ENCODE measurements at regions not wholly inside any gene's neighbourhood (a gene's known extent, or its start where the extent isn't known, plus 50 kb on each side); places are given as distances from the start of the nearest gene placed in this dataset.

- Histone ChIP-seq H3K27ac (ENCODE audit: low read depth in 1 of 2, low read length in 1 of 2) (no peak overlapping the region), H3K27me3 (ENCODE audit: control insufficient read depth in 2 of 2, insufficient read depth in 1 of 2, low read length in 1 of 2) (no peaks in the 10 kb centered on the region), H3K9me3 (ENCODE audit: control insufficient read depth in 2 of 2, insufficient read depth in 1 of 2, low read length in 1 of 2) (no peaks in the 10 kb centered on the region), H3K4me3 (ENCODE audit: low read length in 2 of 2) (no peak overlapping the region), H3K4me1 (ENCODE audit: control insufficient read depth in 2 of 2, insufficient read depth in 2 of 2, low read length in 2 of 2) (no peaks in the 10 kb centered on the region), H3K36me3 (ENCODE audit: control insufficient read depth in 2 of 2, insufficient read depth in 2 of 2, low read length in 1 of 2) (no peaks in the 10 kb centered on the region)
- 80% methylated on average over 5 of the region's 5 CpGs for WGBS
- no peak for DNase-seq (ENCODE audit: low read depth in 6 of 9, low spot score in 9 of 9)
These were observed 236.7 kb downstream of the B3GLCT start for GRCh38 chr13:31436478-31436877.

GRCh38 chr13:31437975-31438374 lies 238.2 kb downstream of the B3GLCT start:
- DNase-seq (ENCODE audit: low read depth in 6 of 9, low spot score in 9 of 9), result no peak
- 94% methylated on average over 3 of the region's 3 CpGs for WGBS

GRCh38 chr13:31440132-31440531 lies 240.4 kb downstream of the B3GLCT start:
- 93% methylated on average over 2 of the region's 2 CpGs for WGBS
- Histone ChIP-seq H3K27me3 (ENCODE audit: control insufficient read depth in 2 of 2, insufficient read depth in 1 of 2, low read length in 1 of 2) (no peaks in the 10 kb centered on the region), H3K4me3 (ENCODE audit: low read length in 2 of 2) (no peak overlapping the region), H3K9me3 (ENCODE audit: control insufficient read depth in 2 of 2, insufficient read depth in 1 of 2, low read length in 1 of 2) (no peaks in the 10 kb centered on the region), H3K27ac (ENCODE audit: low read depth in 1 of 2, low read length in 1 of 2) (no peak overlapping the region), H3K4me1 (ENCODE audit: control insufficient read depth in 2 of 2, insufficient read depth in 2 of 2, low read length in 2 of 2) (no peaks in the 10 kb centered on the region), H3K36me3 (ENCODE audit: control insufficient read depth in 2 of 2, insufficient read depth in 2 of 2, low read length in 1 of 2) (no peaks in the 10 kb centered on the region)
- DNase-seq (ENCODE audit: low read depth in 6 of 9, low spot score in 9 of 9), result no peak

More at GRCh38 chr13:31437975-31438374, 238.2 kb downstream of the B3GLCT start:
- no peak overlapping the region for H3K27ac ChIP-seq (ENCODE audit: low read depth in 1 of 2, low read length in 1 of 2)
- no peaks in the 10 kb centered on the region for H3K4me1 ChIP-seq (ENCODE audit: control insufficient read depth in 2 of 2, insufficient read depth in 2 of 2, low read length in 2 of 2)
- H3K4me3 ChIP-seq (ENCODE audit: low read length in 2 of 2), result no peak overlapping the region
- no peaks in the 10 kb centered on the region for H3K9me3 ChIP-seq (ENCODE audit: control insufficient read depth in 2 of 2, insufficient read depth in 1 of 2, low read length in 1 of 2)
- H3K27me3 ChIP-seq (ENCODE audit: control insufficient read depth in 2 of 2, insufficient read depth in 1 of 2, low read length in 1 of 2), result no peaks in the 10 kb centered on the region
- no peaks in the 10 kb centered on the region for H3K36me3 ChIP-seq (ENCODE audit: control insufficient read depth in 2 of 2, insufficient read depth in 2 of 2, low read length in 1 of 2)

- no peak for DNase-seq (ENCODE audit: low read depth in 6 of 9, low spot score in 9 of 9)
- H3K4me1 ChIP-seq (ENCODE audit: control insufficient read depth in 2 of 2, insufficient read depth in 2 of 2, low read length in 2 of 2), result no peaks in the 10 kb centered on the region
- H3K27me3 ChIP-seq (ENCODE audit: control insufficient read depth in 2 of 2, insufficient read depth in 1 of 2, low read length in 1 of 2), result no peaks in the 10 kb centered on the region
- H3K9me3 ChIP-seq (ENCODE audit: control insufficient read depth in 2 of 2, insufficient read depth in 1 of 2, low read length in 1 of 2), result no peaks in the 10 kb centered on the region
- no peaks in the 10 kb centered on the region for H3K36me3 ChIP-seq (ENCODE audit: control insufficient read depth in 2 of 2, insufficient read depth in 2 of 2, low read length in 1 of 2)
- 92% methylated on average over 9 of the region's 9 CpGs for WGBS
- no peak overlapping the region for H3K4me3 ChIP-seq (ENCODE audit: low read length in 2 of 2)
- H3K27ac ChIP-seq (ENCODE audit: low read depth in 1 of 2, low read length in 1 of 2), result no peak overlapping the region
These were observed 242.2 kb downstream of the B3GLCT start for GRCh38 chr13:31441800-31442510.

GRCh38 chr13:31442571-31442970 lies 242.8 kb downstream of the B3GLCT start:
- WGBS, result 26% methylated on average over 4 of the region's 4 CpGs
- H3K4me1 ChIP-seq (ENCODE audit: control insufficient read depth in 2 of 2, insufficient read depth in 2 of 2, low read length in 2 of 2), result no peaks in the 10 kb centered on the region

GRCh38 chr13:31444266-31444856 lies 244.6 kb downstream of the B3GLCT start:
- H3K4me1 ChIP-seq (ENCODE audit: control insufficient read depth in 2 of 2, insufficient read depth in 2 of 2, low read length in 2 of 2), result no peaks in the 10 kb centered on the region
- no peak overlapping the region for H3K27ac ChIP-seq (ENCODE audit: low read depth in 1 of 2, low read length in 1 of 2)
- no peak overlapping the region for H3K4me3 ChIP-seq (ENCODE audit: low read length in 2 of 2)
- 88% methylated on average over 3 of the region's 3 CpGs for WGBS
- H3K27me3 ChIP-seq (ENCODE audit: control insufficient read depth in 2 of 2, insufficient read depth in 1 of 2, low read length in 1 of 2), result no peaks in the 10 kb centered on the region
- DNase-seq (ENCODE audit: low read depth in 6 of 9, low spot score in 9 of 9), result no peak
- H3K36me3 ChIP-seq (ENCODE audit: control insufficient read depth in 2 of 2, insufficient read depth in 2 of 2, low read length in 1 of 2), result no peaks in the 10 kb centered on the region
- H3K9me3 ChIP-seq (ENCODE audit: control insufficient read depth in 2 of 2, insufficient read depth in 1 of 2, low read length in 1 of 2), result no peaks in the 10 kb centered on the region

More at GRCh38 chr13:31442571-31442970, 242.8 kb downstream of the B3GLCT start:
- Histone ChIP-seq H3K9me3 (ENCODE audit: control insufficient read depth in 2 of 2, insufficient read depth in 1 of 2, low read length in 1 of 2) (no peaks in the 10 kb centered on the region), H3K27ac (ENCODE audit: low read depth in 1 of 2, low read length in 1 of 2) (no peak overlapping the region), H3K4me3 (ENCODE audit: low read length in 2 of 2) (no peak overlapping the region), H3K27me3 (ENCODE audit: control insufficient read depth in 2 of 2, insufficient read depth in 1 of 2, low read length in 1 of 2) (no peaks in the 10 kb centered on the region), H3K36me3 (ENCODE audit: control insufficient read depth in 2 of 2, insufficient read depth in 2 of 2, low read length in 1 of 2) (no peaks in the 10 kb centered on the region)
- no peak for DNase-seq (ENCODE audit: low read depth in 6 of 9, low spot score in 9 of 9)

GRCh38 chr13:31452525-31452924 lies 252.8 kb downstream of the B3GLCT start:
- Histone ChIP-seq H3K27ac (ENCODE audit: low read depth in 1 of 2, low read length in 1 of 2) (no peak overlapping the region), H3K4me3 (ENCODE audit: low read length in 2 of 2) (no peak overlapping the region), H3K9me3 (ENCODE audit: control insufficient read depth in 2 of 2, insufficient read depth in 1 of 2, low read length in 1 of 2) (no peaks in the 10 kb centered on the region), H3K4me1 (ENCODE audit: control insufficient read depth in 2 of 2, insufficient read depth in 2 of 2, low read length in 2 of 2) (no peaks in the 10 kb centered on the region), H3K36me3 (ENCODE audit: control insufficient read depth in 2 of 2, insufficient read depth in 2 of 2, low read length in 1 of 2) (no peaks in the 10 kb centered on the region), H3K27me3 (ENCODE audit: control insufficient read depth in 2 of 2, insufficient read depth in 1 of 2, low read length in 1 of 2) (no peaks in the 10 kb centered on the region)
- WGBS, result 96% methylated on average over 2 of the region's 2 CpGs
- no peak for DNase-seq (ENCODE audit: low read depth in 6 of 9, low spot score in 9 of 9)

- no peaks in the 10 kb centered on the region for H3K27me3 ChIP-seq (ENCODE audit: control insufficient read depth in 2 of 2, insufficient read depth in 1 of 2, low read length in 1 of 2)
- H3K4me3 ChIP-seq (ENCODE audit: low read length in 2 of 2), result no peak overlapping the region
- no peak for DNase-seq (ENCODE audit: low read depth in 6 of 9, low spot score in 9 of 9)
- no peaks in the 10 kb centered on the region for H3K9me3 ChIP-seq (ENCODE audit: control insufficient read depth in 2 of 2, insufficient read depth in 1 of 2, low read length in 1 of 2)
- no peaks in the 10 kb centered on the region for H3K36me3 ChIP-seq (ENCODE audit: control insufficient read depth in 2 of 2, insufficient read depth in 2 of 2, low read length in 1 of 2)
- H3K4me1 ChIP-seq (ENCODE audit: control insufficient read depth in 2 of 2, insufficient read depth in 2 of 2, low read length in 2 of 2), result no peaks in the 10 kb centered on the region
- no peak overlapping the region for H3K27ac ChIP-seq (ENCODE audit: low read depth in 1 of 2, low read length in 1 of 2)
These were observed 255.8 kb downstream of the B3GLCT start for GRCh38 chr13:31455581-31455980.

- no peak for DNase-seq (ENCODE audit: low read depth in 6 of 9, low spot score in 9 of 9)
- H3K36me3 ChIP-seq (ENCODE audit: control insufficient read depth in 2 of 2, insufficient read depth in 2 of 2, low read length in 1 of 2), result no peaks in the 10 kb centered on the region
- no peaks in the 10 kb centered on the region for H3K9me3 ChIP-seq (ENCODE audit: control insufficient read depth in 2 of 2, insufficient read depth in 1 of 2, low read length in 1 of 2)
- H3K27ac ChIP-seq (ENCODE audit: low read depth in 1 of 2, low read length in 1 of 2), result no peak overlapping the region
- no peaks in the 10 kb centered on the region for H3K4me1 ChIP-seq (ENCODE audit: control insufficient read depth in 2 of 2, insufficient read depth in 2 of 2, low read length in 2 of 2)
- H3K4me3 ChIP-seq (ENCODE audit: low read length in 2 of 2), result no peak overlapping the region
- H3K27me3 ChIP-seq (ENCODE audit: control insufficient read depth in 2 of 2, insufficient read depth in 1 of 2, low read length in 1 of 2), result no peaks in the 10 kb centered on the region
These were observed 256.3 kb downstream of the B3GLCT start for GRCh38 chr13:31456056-31456455.
